ENCODE measurements at regions not wholly inside any gene's neighbourhood (a gene's known extent, or its start where the extent isn't known, plus 50 kb on each side); places are given as distances from the start of the nearest gene placed in this dataset.

DNA sequence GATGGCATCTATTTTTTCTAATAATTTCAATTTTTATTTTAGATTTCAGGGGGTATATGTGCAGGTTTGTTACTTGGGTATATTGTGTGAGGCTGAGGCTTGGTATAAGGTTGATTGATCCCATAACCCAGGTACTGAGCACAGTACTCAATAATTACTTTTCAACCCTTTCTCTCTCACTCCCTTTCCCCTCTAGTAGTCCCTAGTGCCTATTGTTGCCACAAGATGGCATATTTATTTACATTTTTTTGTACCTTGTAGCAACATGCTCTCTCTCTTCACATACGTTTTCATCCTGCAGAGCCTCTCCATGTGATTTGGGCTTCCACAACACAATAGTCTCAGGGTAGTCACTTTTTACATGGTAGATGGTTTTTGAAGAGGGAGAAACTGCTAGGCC, 172.0 kb downstream of the ATOH1 start (continued):
- no peak for TF ChIP-seq GABPA (IDR thresholded peaks at IDR 0.05; ENCODE audit: low read depth)

GRCh38 chr4:94006932-94007331, 178.4 kb downstream of the ATOH1 start:
- intact Hi-C loops (cut with micrococcal nuclease; ENCODE audit: unreplicated experiment), result no loop called here
- in situ Hi-C loops (cut with MboI), result no loop called here
- Histone ChIP-seq H3K4me2 (ENCODE audit: control insufficient read depth, insufficient read depth) (no peak overlapping the region), H2AFZ (ENCODE audit: control insufficient read depth, low read depth, low read length) (no peak overlapping the region), H3K9me3 (replicated peaks; ENCODE audit: control insufficient read depth, insufficient read depth, low read length) (no peaks in the 10 kb centered on the region), H3K4me1 (ENCODE audit: control insufficient read depth, insufficient read depth, low read length) (no peaks in the 10 kb centered on the region), H3K36me3 (ENCODE audit: control insufficient read depth in 2 of 2, insufficient read depth in 2 of 2, low read length in 1 of 2) (no peaks in the 10 kb centered on the region), H3K27me3 (replicated peaks in 1 of 2; ENCODE audit: control insufficient read depth in 2 of 2, insufficient read depth in 2 of 2, low read length in 1 of 2) (no peaks in the 10 kb centered on the region), H4K20me1 (ENCODE audit: control insufficient read depth, insufficient read depth) (no peaks in the 10 kb centered on the region), H3K27ac (ENCODE audit: control insufficient read depth, insufficient read depth) (no peak overlapping the region), H3K79me2 (ENCODE audit: control insufficient read depth, insufficient read depth, low read length) (no peaks in the 10 kb centered on the region), H3K9ac (ENCODE audit: control insufficient read depth, insufficient read depth, low read length) (no peak overlapping the region), H3K4me3 (no peak overlapping the region)
- POLR2A ChIA-PET, result no interaction called here
- WGBS (ENCODE audit: insufficient coverage, insufficient replicate concordance, low lambda C conversion rate, missing lambda C conversion rate), result 38% methylated on average over 1 of the region's 1 CpG
- ATAC-seq, result no peak
- RAD21 ChIA-PET (ENCODE audit: unreplicated experiment), result no interaction called here
- CTCF ChIA-PET, result interaction anchor here (0.6 kb wide), 1 partner anchor 71 kb away, joined by 3 read pairs; no protein-coding TSS in a partner anchor
- TF ChIP-seq, protein P1, sequence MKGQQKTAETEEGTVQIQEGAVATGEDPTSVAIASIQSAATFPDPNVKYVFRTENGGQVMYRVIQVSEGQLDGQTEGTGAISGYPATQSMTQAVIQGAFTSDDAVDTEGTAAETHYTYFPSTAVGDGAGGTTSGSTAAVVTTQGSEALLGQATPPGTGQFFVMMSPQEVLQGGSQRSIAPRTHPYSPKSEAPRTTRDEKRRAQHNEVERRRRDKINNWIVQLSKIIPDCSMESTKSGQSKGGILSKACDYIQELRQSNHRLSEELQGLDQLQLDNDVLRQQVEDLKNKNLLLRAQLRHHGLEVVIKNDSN (IDR thresholded peaks at IDR 0.05; ENCODE audit: borderline replicate concordance, extremely low read length, insufficient read depth, low read depth, low read length), result no peak
- TF ChIP-seq MYB (IDR thresholded peaks at IDR 0.05; ENCODE audit: borderline replicate concordance, low read depth, low read length) (no peak), GATAD2B (conservative IDR thresholded peaks at IDR 0.05; ENCODE audit: low read depth) (no peak)
- no peak for DNase-seq (ENCODE audit: low read depth, low spot score)
- BruUV-seq (replicated peaks), result no TSS peak
- SMC1A ChIA-PET (ENCODE audit: uncharacterized antibody, unreplicated experiment), result no interaction called here
- FAIRE-seq, result no peak

GRCh38 chr4:94011190-94011589, 182.6 kb downstream of the ATOH1 start:
- H3K4me1 ChIP-seq (ENCODE audit: control insufficient read depth, insufficient read depth, low read length), result no peaks in the 10 kb centered on the region
- no peak for FAIRE-seq
- POLR2A ChIA-PET, result no interaction called here
- intact Hi-C loops (cut with micrococcal nuclease; ENCODE audit: unreplicated experiment) (no loop called here), in situ Hi-C loops (cut with MboI) (no loop called here)
- BruUV-seq (replicated peaks), result no TSS peak
- H3K4me2 ChIP-seq (ENCODE audit: control insufficient read depth, insufficient read depth), result no peak overlapping the region
- no peaks in the 10 kb centered on the region for H3K79me2 ChIP-seq (ENCODE audit: control insufficient read depth, insufficient read depth, low read length)
- no peak for ATAC-seq
- RAD21 ChIA-PET (ENCODE audit: unreplicated experiment), result no interaction called here
- SMC1A ChIA-PET (ENCODE audit: uncharacterized antibody, unreplicated experiment), result interaction anchor here (1.5 kb wide), 1 partner anchor 8 kb away, joined by 4 read pairs; no protein-coding TSS in a partner anchor
- H3K27ac ChIP-seq (ENCODE audit: control insufficient read depth, insufficient read depth), result no peak overlapping the region
- H3K4me3 ChIP-seq, result no peak overlapping the region
- H4K20me1 ChIP-seq (ENCODE audit: control insufficient read depth, insufficient read depth), result no peaks in the 10 kb centered on the region
- 0% methylated on average over 2 of the region's 2 CpGs for WGBS (ENCODE audit: insufficient coverage, insufficient replicate concordance, low lambda C conversion rate, missing lambda C conversion rate)
- H3K36me3 ChIP-seq (ENCODE audit: control insufficient read depth in 2 of 2, insufficient read depth in 2 of 2, low read length in 1 of 2), result no peaks in the 10 kb centered on the region
- no peaks in the 10 kb centered on the region for H3K27me3 ChIP-seq (replicated peaks in 1 of 2; ENCODE audit: control insufficient read depth in 2 of 2, insufficient read depth in 2 of 2, low read length in 1 of 2)
- no peak overlapping the region for H2AFZ ChIP-seq (ENCODE audit: control insufficient read depth, low read depth, low read length)
- H3K9me3 ChIP-seq (replicated peaks; ENCODE audit: control insufficient read depth, insufficient read depth, low read length), result no peaks in the 10 kb centered on the region
- no peak overlapping the region for H3K9ac ChIP-seq (ENCODE audit: control insufficient read depth, insufficient read depth, low read length)
- CTCF ChIA-PET, result interaction anchor here (0.7 to 1.0 kb wide), 3 partner anchors 14 to 1145 kb away, joined by 3 read pairs; no protein-coding TSS in a partner anchor
- TF ChIP-seq, protein P2, sequence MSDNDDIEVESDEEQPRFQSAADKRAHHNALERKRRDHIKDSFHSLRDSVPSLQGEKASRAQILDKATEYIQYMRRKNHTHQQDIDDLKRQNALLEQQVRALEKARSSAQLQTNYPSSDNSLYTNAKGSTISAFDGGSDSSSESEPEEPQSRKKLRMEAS (IDR thresholded peaks at IDR 0.05; ENCODE audit: low read depth, low read length), result no peak
- no peak for TF ChIP-seq ZNF592 (IDR thresholded peaks at IDR 0.05)
- TF ChIP-seq E2F4 (IDR thresholded peaks at IDR 0.05; ENCODE audit: low read depth, low read length), result no peak
- no peak for TF ChIP-seq SPI1 (IDR thresholded peaks at IDR 0.05; ENCODE audit: borderline replicate concordance, insufficient read depth, low read depth, low read length)
- TF ChIP-seq POLR2A (IDR thresholded peaks at IDR 0.05; ENCODE audit: low read depth, low read length), result no peak
- no peak for TF ChIP-seq RB1 (IDR thresholded peaks at IDR 0.05; ENCODE audit: borderline replicate concordance)
- DNase-seq (ENCODE audit: low read depth, low spot score), result no peak

All from GM12878 (cell line).